HG03469 (cell line): ENCODE measurements at regions not wholly inside any gene's neighbourhood (a gene's known extent, or its start where the extent isn't known, plus 50 kb on each side); places are given as distances from the start of the nearest gene placed in this dataset.
A peak's percentile ranks its signal among the peaks of the same experiment; 100 is the strongest.

Source experiments
- ATAC-seq: cut with Tn5 transposase; IDR thresholded peaks from one replicate; pipeline ENCODE4 v1.9.1; 2021; ENCODE audit warnings: mild to moderate bottlenecking, moderate library complexity, moderate number of reproducible peaks; ENCODE audit not compliant: unreplicated experiment

DNA sequence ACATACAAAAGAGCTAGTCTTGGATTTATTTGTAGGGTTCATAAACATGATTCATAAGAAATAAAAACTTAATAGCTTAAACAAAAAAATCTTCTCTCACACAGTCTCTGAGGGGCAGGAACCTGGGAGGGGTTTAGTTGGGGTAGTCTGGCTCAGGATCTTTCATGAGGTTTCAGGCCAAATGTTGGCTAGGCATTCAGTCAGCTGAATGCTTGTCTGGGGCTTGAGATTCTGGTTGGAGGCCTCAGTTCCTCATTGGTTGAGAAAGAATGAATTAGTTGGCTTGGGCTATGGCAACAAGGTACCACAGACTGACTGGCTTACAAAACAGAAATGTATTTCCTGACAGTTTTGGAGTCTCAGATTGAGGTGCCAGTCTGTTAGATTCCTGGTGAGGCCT lies 74.3 kb downstream of the ANKRD7 start:
- ATAC-seq = no peak

DNA sequence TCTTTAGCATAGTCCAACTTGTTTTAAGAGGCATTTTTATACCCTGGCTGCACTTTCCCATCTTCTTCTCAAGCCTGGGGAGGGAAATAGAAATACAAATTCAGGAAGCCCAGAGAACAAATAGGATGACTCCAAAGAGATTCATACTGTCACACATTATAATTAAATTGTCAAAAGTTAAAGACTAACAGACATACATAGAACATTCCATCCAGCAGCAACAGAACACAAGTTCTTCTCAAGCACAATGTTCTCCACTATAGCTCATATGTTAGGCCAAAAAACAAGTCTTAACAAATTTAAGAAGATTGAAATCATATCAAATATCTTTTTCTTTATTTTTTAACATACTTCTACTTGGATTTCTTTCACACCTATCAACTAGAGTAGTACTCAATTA lies 75.7 kb downstream of the ANKRD7 start:
- no peak for ATAC-seq

DNA sequence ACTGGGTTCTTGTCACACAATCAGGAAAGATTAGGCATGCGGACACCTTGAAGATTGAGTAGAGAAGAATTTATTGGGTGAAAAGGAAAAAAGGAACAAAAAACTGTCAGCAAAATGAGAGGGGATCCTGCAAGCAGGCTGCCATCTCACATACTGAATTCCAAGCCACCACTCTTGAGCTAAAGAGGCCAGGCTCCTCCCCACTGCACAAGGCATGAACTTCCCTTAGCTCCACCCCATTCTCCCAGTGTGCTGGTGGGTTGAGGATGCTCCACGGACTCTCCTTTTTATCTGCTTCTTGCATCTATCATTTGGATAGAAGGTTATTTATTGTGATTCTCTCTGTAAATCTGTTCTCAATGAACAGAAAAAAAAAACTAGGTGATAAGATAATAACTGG lies 79.6 kb downstream of the ANKRD7 start:
- ATAC-seq = no peak

DNA sequence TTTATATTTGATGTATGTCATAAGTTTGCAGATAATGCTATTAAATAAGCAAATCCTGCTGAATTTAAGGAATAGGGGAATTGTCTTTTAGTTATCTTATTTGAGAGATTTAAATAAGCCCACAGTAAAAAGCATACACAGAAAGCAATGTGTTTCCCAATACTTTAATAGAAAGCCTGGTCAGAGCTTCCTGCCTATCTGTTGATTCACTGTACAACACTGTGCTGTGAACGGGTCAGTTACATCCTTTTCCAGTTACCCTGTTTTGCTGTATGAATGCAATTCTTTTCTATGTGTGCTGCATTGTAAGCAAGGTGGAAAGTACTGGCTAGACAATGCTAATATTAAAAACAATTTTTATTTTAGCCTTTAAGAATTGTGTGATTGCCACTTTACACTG lies 81.2 kb downstream of the ANKRD7 start:
- no peak for ATAC-seq

DNA sequence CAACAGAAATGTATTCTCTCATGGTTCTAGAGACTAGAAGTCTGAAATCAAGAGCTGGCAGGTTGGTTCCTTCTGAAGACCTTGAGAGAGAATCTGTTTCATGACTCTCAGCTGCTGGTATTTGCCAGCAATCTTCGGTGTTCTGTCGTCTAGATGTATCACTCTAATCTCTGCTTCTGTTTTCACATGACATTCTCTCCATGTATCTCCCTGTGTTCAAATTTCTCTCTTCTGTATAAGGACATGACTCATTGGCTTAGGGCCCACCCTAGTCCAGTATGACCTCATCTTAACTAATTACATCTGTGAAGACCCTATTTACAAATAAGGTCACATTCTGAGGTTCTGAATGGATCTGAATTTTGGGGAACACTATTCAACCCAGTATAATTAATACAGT lies 82.3 kb downstream of the ANKRD7 start:
- no peak for ATAC-seq

DNA sequence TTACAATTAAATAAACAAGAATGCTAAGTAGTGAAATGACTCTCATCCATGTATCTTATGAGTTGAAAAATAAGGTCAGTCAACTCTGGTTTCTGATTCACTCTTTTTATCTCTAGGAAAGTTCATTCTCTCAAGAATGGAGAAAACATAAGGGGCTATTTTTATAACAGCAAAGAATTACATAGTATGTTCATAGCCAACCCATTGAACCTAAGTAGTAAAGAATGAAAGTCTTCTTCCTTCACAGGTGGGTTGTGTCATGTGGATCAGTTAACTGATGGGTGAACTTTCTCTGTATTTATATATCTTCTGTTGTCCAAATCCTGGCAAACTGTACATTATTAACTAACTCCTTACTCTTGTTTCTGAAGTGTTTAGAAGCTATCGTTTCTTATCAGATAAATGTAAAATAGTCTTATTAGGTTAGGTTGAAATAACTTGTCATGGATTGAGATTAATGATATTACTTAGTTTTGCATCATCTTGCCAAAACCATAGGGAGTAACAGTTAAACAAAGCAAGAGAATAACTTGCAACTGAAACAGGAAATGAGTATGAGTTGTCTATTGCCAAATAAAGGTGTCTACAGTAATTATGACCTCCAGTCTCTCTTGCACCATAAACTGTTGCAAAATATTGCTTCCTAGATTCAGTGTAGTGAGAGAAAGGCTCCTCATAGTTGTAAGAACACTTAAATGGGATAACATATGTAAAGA lies 86.8 kb downstream of the ANKRD7 start:
- ATAC-seq = peak; percentile 78

DNA sequence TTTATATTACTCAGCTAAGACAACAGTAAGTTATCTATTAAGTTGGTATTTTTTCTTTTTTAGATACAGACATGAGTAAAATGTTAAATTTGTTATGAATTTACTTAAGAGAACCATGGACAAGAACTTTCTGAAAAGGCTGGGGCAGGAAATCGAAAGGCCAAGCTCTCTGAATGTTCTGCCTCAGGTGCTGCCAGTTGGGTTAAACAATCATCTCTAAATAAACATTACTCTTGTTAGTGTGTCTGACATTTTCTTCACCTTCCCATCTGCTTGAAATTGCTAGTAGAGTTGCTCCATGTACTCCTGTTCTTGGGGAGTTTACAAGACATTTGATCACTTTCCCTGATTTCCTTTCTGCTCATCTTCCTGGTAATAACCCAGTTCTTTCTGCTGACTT lies 87.5 kb downstream of the ANKRD7 start:
- peak; percentile 31 for ATAC-seq

DNA sequence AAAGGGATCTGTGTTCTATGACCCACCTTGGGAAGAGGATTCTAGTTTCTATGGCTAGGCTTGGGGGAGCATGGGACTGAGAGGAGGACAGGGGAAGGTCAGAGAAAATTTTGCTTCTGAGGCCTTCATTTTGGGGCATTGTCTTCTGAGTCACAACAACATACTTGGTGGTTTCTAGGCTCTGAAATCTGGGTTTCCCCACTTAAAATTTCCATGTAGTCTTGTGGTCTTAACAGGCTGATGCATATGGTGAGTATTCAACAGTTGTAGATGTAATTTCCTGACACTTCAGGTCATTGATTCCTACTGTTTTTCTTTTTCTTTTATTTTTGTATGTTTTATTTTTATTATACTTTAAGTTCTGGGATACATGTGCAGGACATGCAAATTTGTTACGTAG lies 88.5 kb downstream of the ANKRD7 start:
- ATAC-seq = peak; percentile 58

DNA sequence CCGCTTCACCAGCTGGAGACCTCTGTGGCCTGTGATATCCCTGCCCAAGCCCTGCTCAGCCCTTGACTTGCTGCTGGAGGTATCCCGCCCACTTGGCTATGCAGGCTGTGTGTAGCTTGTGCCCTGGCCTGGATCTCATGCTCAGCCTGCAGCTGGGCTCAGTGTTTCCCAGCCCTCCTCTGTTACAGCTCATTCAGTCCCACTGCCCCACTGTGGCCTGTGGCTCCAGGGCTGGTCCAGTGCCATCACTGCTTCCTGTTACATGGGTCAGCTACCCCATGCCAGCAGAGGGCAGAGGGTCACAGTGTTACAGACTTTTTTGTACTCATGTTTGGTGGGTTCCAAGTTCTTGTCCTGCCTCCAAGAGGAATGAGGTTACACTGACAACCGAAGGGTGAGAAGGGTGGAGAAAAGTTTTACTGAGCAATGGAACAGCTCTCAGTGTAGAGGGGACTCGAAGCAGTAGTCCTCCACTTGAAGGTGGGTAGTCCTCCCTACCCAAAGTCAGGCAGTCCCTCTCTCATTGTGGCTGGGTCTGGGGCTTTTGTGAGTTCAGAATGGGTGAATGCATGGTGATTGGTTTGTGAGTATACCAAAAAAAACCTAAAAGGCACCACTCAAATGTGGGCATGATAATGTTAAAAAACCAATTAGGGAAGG lies 100.4 kb downstream of the ANKRD7 start:
- ATAC-seq = no peak

DNA sequence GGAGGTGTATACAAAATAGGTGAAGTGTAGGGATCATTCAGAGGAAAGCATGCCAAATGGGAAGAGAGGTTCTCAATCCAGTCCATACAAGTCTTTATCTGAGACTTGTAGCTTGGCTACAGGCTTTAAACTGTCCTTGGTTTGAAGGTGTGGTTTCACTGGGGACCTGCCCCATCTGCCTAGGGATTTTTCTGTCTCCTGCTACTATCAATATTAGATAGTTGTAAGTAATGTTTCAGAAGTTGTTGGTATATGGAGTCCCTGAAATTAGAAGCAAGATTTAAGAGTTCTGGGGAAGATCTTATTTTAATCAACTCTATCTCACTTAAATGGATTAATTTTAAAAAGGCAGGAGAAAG lies 100.9 kb downstream of the ANKRD7 start:
- no peak for ATAC-seq

DNA sequence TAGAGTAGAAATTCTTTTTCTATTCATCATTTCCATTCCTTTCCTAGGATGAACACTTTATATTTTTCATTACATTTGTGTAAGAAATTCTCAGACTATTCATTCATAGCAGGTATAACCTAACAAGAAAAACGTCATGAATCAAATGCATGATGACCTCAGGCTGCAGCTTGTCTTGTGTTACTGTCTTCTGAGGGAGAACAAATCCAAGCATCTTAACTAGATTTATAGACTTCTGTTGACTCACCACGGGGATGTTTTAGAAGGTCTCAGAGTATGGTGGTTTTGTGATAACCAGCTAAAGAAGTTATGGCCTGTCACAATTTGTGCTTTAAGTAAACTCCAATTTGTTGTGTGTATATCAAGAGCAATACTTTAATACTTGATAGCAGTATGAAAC lies 102.7 kb downstream of the ANKRD7 start:
- ATAC-seq = no peak

DNA sequence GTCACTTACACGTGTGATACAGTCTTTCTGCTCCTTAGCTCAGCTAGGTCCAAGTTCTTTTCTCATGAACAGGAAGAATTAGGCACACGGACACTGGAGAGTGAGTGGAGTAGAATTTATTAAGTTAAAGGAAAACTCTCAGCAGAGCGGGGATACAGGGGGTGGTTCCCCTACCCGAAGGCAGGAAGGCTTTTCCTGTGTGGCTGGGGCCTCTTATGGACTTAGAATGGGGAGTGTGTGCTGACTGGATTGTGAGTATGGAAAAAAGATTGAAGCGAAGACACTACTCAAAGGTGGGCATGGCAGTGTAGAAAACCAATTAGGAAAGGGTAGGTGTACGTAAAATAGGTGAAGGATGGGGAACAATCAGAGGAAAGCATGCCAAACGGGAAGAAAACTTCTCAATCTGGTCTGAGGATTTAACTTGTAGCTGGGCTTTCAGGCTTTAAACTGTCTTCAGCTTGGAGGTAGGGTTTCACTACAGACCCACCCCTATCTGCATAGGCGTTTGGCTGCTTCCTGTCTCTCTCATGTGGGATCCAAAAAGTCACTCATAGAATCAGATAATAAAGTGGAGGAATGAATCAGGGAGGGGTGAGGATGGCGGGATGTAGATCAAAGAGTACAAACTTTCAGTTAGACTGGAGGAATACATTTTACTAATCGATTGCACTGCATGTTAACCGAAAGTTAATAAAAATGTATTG lies 104.2 kb downstream of the ANKRD7 start:
- no peak for ATAC-seq

DNA sequence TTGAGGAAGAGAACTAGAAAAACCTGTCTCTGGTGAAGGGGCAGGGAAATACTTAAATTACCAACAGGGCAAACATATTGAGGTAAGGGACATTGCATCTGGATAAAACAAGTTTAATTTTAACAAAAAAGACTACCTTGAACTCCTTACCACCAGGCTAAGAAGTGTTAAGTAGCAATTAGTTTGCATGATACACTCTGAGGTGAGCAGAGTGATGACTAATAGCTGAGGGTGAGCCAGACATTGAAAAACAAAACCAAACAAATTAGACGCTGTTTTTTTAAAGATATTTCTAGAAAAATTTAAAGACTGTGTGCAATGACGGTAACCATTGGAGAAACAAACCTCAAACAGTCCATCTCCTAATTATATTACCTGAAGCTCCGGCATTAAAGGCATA lies 105.9 kb downstream of the ANKRD7 start:
- no peak for ATAC-seq

DNA sequence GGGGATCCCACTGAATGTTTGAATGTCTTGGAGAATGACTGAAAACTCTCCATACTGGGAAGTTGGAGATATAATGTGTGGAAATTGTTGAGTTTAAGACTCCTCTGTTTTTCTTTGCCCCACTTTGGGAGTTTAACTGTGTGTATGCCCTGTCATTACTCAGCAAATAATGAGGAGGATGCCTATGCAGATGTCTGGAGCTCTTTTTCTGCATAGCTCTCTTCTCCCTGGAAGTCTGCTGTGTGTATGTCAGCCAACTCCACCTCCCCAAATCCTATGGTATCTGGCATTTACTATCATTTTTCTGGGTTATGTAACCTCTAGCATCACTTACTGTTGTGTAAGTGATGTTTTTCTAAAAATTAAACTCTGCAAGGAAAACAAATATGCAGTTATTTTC lies 122.2 kb downstream of the ANKRD7 start:
- no peak for ATAC-seq

DNA sequence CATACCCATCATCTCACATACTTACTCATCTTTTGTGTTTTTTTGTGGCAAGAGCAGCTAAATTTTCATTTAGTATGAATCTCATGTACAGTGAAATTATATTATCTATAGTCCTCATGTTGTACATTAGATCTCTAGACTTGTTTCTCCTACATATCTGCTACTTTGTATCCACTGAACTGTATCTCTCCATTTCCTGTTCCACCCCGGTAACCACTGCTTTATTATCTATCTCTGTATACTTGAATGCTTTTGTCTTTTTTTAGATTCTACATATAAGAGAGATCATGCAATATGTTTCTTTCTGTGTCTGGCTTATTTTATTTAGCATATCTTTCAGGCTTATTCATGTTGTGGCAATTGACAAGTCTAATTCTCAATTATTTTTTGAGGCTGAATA lies 125.1 kb downstream of the ANKRD7 start:
- ATAC-seq = no peak

DNA sequence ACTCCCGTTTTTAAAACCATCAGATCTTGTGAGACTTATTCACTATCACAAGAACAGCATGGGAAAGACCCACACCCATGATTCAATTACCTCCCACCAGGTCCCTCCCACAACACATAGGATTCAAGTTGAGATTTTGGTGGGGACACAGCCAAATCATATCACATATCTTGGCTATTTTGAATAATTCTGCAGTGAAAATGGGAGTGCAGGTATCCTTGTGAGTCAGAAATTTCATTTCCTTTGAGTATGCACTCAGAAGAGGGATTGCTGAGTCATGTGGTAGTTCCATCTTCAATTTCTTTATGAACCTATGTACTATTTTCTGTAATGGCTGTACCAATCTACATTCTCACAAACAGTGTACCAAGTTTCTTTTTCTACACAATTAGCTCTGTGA lies 125.8 kb downstream of the ANKRD7 start:
- ATAC-seq = no peak

DNA sequence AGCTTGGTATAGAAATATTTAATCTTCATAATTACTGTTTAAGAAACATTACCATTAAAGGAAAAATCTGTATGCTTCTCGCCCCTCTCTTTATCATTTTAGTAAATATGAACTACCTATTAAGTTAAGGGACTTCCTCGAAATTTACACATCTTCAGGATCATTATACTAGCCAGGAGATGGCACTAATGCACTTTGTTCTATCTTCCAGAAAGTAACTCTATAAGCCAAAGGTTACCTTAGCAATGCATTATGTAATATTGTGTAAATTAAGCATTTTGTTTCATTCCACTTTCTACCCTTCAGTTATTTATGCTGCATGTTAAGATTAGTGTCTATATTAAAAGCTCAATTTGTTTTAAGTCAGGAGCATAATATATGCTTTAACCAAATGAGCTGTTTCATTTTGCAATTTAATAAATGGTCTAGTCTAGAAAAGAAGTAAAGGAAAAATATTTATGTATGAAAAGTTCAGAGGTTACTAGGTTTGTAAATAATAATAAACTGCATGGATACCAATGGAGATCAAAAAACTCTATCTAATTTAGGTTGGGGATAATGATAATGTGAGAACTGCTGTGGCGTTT lies 128.5 kb downstream of the ANKRD7 start:
- ATAC-seq = no peak

DNA sequence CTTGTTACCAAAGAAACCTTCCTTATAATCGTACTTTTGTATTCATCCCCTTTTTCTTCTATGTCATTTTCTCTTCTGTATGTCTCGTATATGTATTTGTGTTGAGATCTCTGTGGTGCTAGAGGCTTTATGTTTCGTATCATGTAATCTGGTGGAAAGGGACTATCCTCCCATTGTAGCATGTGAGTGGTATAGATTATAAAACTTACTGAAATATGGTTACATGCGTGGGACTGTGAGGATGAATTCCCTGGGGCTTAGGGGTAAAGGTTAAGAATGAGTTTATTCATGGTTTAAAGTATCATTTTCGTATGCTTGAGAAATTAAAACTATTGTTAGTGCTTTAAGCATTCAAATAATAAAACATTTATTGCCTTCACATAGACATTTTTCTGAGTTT lies 141.9 kb downstream of the ANKRD7 start:
- ATAC-seq = no peak

DNA sequence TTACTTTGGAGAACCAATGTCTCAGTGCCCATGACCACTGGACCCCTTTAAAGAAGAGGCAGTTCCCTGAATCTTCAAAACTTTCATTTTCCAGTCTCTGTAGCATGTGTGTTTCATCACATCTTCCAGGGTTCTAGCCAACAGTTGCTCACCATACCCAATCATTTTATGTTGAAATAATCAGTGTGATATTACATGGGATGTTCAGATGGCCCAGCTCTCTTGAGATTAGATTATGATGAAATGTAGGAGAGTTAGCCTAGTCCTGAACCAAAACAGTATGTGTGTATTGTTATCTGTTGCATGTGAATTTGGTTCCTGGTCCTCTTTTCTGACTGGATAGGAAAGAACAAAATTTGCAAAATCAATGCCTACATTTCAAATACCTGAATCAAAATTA lies 144.5 kb downstream of the ANKRD7 start:
- ATAC-seq = no peak

DNA sequence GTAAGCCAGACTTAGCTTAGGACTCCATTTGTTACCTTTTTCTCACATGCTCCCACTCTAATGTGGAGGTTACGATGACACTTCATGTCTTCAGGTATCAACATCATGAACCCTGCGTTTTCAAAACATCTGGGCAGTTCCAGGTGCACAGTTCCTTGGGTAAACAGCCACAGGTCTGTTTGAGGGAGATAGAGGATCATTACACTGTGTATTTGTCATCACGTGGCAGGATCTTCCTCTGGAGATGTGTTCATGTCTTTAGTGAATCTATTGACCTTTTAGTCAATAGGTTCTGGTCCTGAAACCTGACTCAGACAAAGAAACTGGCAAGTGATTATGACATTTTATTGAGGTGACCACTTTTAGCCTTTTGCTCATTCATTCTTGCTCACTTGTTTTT lies 145.5 kb downstream of the ANKRD7 start:
- ATAC-seq = no peak

DNA sequence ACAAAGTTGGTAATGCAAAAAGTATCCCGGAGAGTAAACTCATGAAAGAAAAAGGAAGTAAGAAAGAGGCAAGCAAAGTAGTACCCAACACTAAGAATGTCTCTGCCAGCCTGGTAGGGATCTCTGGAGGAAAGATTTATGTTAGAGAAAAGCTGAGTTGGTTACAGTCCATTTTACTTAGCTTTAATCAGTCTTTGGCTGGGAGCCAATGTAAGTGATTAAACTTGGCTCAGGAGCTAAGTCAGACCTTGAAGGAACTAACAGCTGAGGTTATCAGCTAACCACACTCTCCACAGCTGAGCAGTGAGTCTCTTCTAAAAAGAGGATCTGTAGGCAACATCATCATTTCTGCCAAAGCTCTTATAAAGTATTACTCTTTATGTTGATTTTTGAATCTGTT lies 148.0 kb downstream of the ANKRD7 start:
- ATAC-seq = peak; percentile 60

DNA sequence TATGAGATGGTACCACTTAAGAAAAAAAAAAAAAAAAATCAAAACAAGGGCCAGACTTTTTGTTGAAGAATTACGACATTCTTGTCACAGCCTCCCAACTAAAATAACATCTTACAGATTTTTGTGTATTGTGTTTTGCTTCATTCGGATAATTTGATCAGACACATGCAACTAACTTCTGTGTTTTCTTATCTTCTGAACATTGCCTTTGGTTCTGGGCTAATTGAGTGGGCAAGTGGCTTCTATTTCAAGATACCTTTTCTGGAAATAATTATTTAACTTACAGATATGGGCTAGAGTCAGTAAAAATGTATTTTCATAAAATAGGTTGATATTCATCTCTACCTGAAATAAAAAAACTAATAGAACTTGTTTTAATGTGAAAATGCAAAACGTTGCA lies 165.1 kb downstream of the ANKRD7 start:
- ATAC-seq = no peak
